Tibial nerve (tissue), 4 donors: ENCODE measurements at regions not wholly inside any gene's neighbourhood (a gene's known extent, or its start where the extent isn't known, plus 50 kb on each side); places are given as distances from the start of the nearest gene placed in this dataset.
A peak's percentile ranks its signal among the peaks of the same experiment; 100 is the strongest.

Experiments used
- DNase-seq, 2 donors: peaks; one replicate each; pipeline ENCODE4 v3.0.0-alpha.2; 2019; ENCODE audit warnings: low spot score in 2 of 2
- H3K27ac ChIP-seq, 4 donors: fragments of 200-600 bp; sonication (generic) in 3 of 4; one replicate each; pipeline ENCODE4 v1.5.1; 2017 to 2019; ENCODE audit warnings: mild to moderate bottlenecking in 1 of 4
- H3K27me3 ChIP-seq, 2 donors: fragments of 200-600 bp; sonication (generic) in 1 of 2; one replicate each; pipeline versions ENCODE4 v1.5.1 to v1.6.0; 2017 to 2019
- H3K36me3 ChIP-seq, 3 donors: fragments of 200-600 bp; sonication (generic); one replicate each; pipeline ENCODE4 v1.5.1; 2018 to 2019
- H3K4me1 ChIP-seq, 4 donors: fragments of 200-600 bp; sonication (generic) in 3 of 4; one replicate each; pipeline ENCODE4 v1.5.1; 2017 to 2019
- H3K4me3 ChIP-seq, 4 donors: fragments of 200-600 bp; sonication (generic) in 3 of 4; one replicate each; pipeline ENCODE4 v1.5.1; 2017 to 2019; ENCODE audit warnings: mild to moderate bottlenecking in 1 of 4, moderate library complexity in 1 of 4
- H3K9me3 ChIP-seq, 4 donors: fragments of 200-600 bp; sonication (generic) in 3 of 4; one replicate each; pipeline ENCODE4 v1.5.1; 2017 to 2019
- CTCF ChIP-seq, 5 experiments: fragments of 200-600 bp in 3 of 5; fragments of 450-650 bp in 2 of 5; sonication (generic) in 3 of 5; IDR thresholded peaks; one replicate each; pipeline ENCODE4 v1.5.1; 2016 to 2019; ENCODE audit warnings: antibody characterized with exemption in 5 of 5, mild to moderate bottlenecking in 3 of 5, moderate library complexity in 2 of 5
- EP300 ChIP-seq, 2 donors: sonication (generic); formaldehyde crosslinking; IDR thresholded peaks; one replicate each; pipeline ENCODE4 v1.6.1; 2017; ENCODE audit warnings: antibody characterized with exemption in 2 of 2, mild to moderate bottlenecking in 1 of 2
- POLR2A ChIP-seq, 2 donors: fragments of 450-650 bp; IDR thresholded peaks; one replicate each; pipeline ENCODE4 v1.6.1; 2017; ENCODE audit warnings: antibody characterized with exemption in 2 of 2, mild to moderate bottlenecking in 2 of 2, moderate library complexity in 2 of 2
- WGBS, 2 donors: methylation state at CpG; one replicate each; pipeline ENCODE4 v1.1.5; 2018; 5-methylcytosine and 5-hydroxymethylcytosine counted together

- Histone ChIP-seq H3K27me3 (no peaks in the 10 kb centered on the region), H3K4me1 (peaks cover 0 to 14% (median 0%) of the 10 kb centered on the region in 4 donors), H3K4me3 (no peak overlapping the region), H3K27ac (peak overlapping the region in 1 of 4 donors; percentile 75), H3K9me3 (no peaks in the 10 kb centered on the region), H3K36me3 (no peaks in the 10 kb centered on the region)
- no peak for TF ChIP-seq EP300 (IDR thresholded peaks at IDR 0.05)
- TF ChIP-seq CTCF (IDR thresholded peaks at IDR 0.05), result no peak
- no peak for TF ChIP-seq POLR2A (IDR thresholded peaks at IDR 0.05)
- peak in 1 of 2 donors; percentile 8 for DNase-seq
- WGBS, 2 donors, result 83 to 93% methylated on average over 1 of the region's 1 CpG
These were observed 81.6 kb upstream of the FAR2 start for GRCh38 chr12:29067430-29067829.

GRCh38 chr12:29070309-29070708 is 78.8 kb upstream of the FAR2 start:
- H3K4me1 ChIP-seq, result peaks cover 0 to 13% (median 0%) of the 10 kb centered on the region in 4 donors
- DNase-seq, result no peak
- H3K27me3 ChIP-seq, result no peaks in the 10 kb centered on the region
- H3K36me3 ChIP-seq, result no peaks in the 10 kb centered on the region
- H3K4me3 ChIP-seq, result no peak overlapping the region
- 57 to 80% methylated on average over 1 of the region's 1 CpG for WGBS, 2 donors
- no peaks in the 10 kb centered on the region for H3K9me3 ChIP-seq
- no peak for TF ChIP-seq CTCF (IDR thresholded peaks at IDR 0.05)
- no peak for TF ChIP-seq EP300 (IDR thresholded peaks at IDR 0.05)
- TF ChIP-seq POLR2A (IDR thresholded peaks at IDR 0.05), result no peak
- no peak overlapping the region for H3K27ac ChIP-seq

- no peak for DNase-seq
- TF ChIP-seq CTCF (IDR thresholded peaks at IDR 0.05), result no peak
- TF ChIP-seq EP300 (IDR thresholded peaks at IDR 0.05), result no peak
- TF ChIP-seq POLR2A (IDR thresholded peaks at IDR 0.05), result no peak
- H3K4me3 ChIP-seq, result no peak overlapping the region
- peaks cover 0 to 6% (median 0%) of the 10 kb centered on the region in 4 donors for H3K4me1 ChIP-seq
- no peaks in the 10 kb centered on the region for H3K27me3 ChIP-seq
- no peaks in the 10 kb centered on the region for H3K9me3 ChIP-seq
- no peaks in the 10 kb centered on the region for H3K36me3 ChIP-seq
- H3K27ac ChIP-seq, result no peak overlapping the region
These were observed 78.0 kb upstream of the FAR2 start for GRCh38 chr12:29071099-29071498.

DNA sequence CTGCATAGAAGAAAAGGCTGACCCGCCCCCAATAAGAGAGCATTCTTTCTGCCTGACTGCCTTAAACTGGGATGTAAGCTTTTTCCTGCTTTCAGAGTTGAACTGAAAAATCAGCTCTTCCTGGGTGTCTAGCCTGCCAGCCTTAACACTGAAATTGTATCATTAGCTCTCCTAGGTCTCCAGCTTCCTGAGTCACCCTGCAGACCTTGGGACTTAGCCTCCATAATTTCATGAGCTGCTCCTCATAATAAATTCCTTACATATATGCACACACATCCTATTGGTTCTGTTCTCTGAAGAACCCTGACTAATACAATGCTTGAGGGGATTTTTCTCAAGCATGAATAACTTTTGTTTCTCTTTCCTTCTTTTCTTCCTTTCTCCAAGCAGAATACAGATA is 76.4 kb upstream of the FAR2 start:
- Histone ChIP-seq H3K4me3 (no peak overlapping the region), H3K36me3 (no peaks in the 10 kb centered on the region), H3K27ac (no peak overlapping the region), H3K27me3 (no peaks in the 10 kb centered on the region), H3K4me1 (no peaks in the 10 kb centered on the region), H3K9me3 (no peaks in the 10 kb centered on the region)
- TF ChIP-seq CTCF (IDR thresholded peaks at IDR 0.05), result no peak
- TF ChIP-seq EP300 (IDR thresholded peaks at IDR 0.05), result no peak
- no peak for TF ChIP-seq POLR2A (IDR thresholded peaks at IDR 0.05)
- DNase-seq, result no peak
- 83 to 94% methylated on average over 1 of the region's 1 CpG for WGBS, 2 donors

DNA sequence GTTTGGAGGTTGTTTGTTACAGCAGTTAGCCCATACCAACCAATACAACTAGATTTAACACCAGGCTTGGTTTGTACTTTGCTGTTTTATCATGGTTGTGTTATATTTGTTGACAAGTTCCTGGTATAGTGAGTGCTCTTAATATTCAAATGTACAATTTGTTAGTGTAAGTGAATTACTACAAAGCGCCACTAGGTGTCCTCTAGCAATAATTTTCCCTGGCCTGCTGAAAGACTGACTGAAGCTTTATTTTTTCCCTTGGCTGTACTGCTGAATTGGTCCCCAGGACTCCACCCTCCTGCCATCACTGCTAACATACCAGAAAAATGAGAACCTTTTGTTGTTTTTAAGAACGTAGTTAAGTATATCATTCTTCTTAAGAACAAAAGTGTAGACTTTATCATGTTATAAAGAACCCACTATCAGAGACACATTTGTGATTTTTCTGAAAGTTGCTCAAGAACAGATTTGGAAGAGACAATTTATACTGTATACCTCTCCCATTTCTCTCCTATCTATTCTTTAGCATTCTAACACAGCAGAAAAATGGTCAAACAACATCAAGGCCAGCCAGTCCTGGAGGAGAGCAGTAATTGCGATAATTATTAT is 75.3 kb upstream of the FAR2 start:
- 33 to 34% methylated on average over 3 of the region's 3 CpGs for WGBS, 2 donors
- no peak for TF ChIP-seq EP300 (IDR thresholded peaks at IDR 0.05)
- peak; percentile 57 to 70 (median 63) for TF ChIP-seq CTCF (IDR thresholded peaks at IDR 0.05)
- no peak for TF ChIP-seq POLR2A (IDR thresholded peaks at IDR 0.05)
- no peak overlapping the region for H3K27ac ChIP-seq
- no peaks in the 10 kb centered on the region for H3K36me3 ChIP-seq
- H3K4me3 ChIP-seq, result no peak overlapping the region
- peak in 1 of 2 donors; percentile 43 for DNase-seq
- H3K4me1 ChIP-seq, result no peaks in the 10 kb centered on the region
- no peaks in the 10 kb centered on the region for H3K9me3 ChIP-seq
- H3K27me3 ChIP-seq, result no peaks in the 10 kb centered on the region
